Brain microvascular endothelial cell (primary cell): ENCODE measurements at regions not wholly inside any gene's neighbourhood (a gene's known extent, or its start where the extent isn't known, plus 50 kb on each side); places are given as distances from the start of the nearest gene placed in this dataset.

Source experiments
- DNase-seq: peaks from one replicate; pipeline ENCODE4 v3.0.0-alpha.2; 2020
- H3K27ac ChIP-seq: fragments of 250-450 bp; sonication (Bioruptor Pico); 2 replicates; pipeline ENCODE4 v1.5.1; 2020; ENCODE audit warnings: mild to moderate bottlenecking, moderate library complexity
- H3K27me3 ChIP-seq: fragments of 250-450 bp; sonication (Bioruptor Pico); replicated peaks from 2 replicates; pipeline ENCODE4 v1.5.1; 2020; ENCODE audit warnings: mild to moderate bottlenecking
- H3K36me3 ChIP-seq: fragments of 250-450 bp; sonication (Bioruptor Pico); replicated peaks from 2 replicates; pipeline ENCODE4 v1.5.1; 2020; ENCODE audit warnings: mild to moderate bottlenecking
- H3K4me3 ChIP-seq: 2 replicates; pipeline ENCODE4 v1.5.1; 2011; ENCODE audit warnings: low read depth, mild to moderate bottlenecking, control low read depth, low read length, moderate library complexity
- in situ Hi-C: cut with HindIII; loops from 2 replicates; pipeline ENCODE4 v1.10.0; 2017; ENCODE audit warnings: low sequenced_read_pairs, low pct_ligation_motif_present
- TF ChIP-seq, protein P1 (sequence below): IDR thresholded peaks from 2 replicates; pipeline ENCODE4 v1.5.1; 2011; ENCODE audit warnings: low read depth, mild to moderate bottlenecking, moderate library complexity, low read length, control low read depth, inconsistent platforms; ENCODE audit errors: missing control alignments

DNA sequence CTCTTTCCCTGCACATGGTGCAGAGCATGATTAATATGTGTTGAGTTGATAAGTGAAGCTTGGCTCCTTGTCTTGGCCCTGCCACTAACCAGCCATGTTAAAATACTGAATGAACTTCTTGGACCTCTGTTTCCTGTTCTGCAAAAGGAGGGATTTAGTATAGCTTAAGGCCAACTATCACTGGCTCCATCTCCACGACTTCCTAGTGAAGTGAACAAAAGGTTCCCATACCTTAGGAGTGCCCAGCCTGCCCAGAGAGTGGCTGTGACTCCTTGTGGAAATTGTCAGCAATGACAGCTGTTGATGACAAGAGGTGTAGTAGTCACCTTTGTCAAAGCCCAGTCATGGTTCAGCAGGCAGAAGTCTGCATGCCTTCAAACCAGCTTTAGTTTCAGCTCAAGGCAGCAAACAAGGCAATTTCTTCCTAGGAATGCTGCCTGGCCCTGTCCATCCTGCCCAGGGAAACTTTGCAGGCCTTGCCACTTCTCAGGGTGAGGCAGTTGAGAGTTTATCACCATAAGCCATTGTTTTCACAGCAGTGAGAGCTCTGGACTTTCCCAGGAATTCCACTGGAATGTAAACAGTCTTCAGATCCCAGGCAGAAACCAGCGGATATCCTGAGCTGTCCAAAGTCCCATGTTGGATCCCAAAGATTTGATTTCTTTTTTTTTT lies 169.7 kb upstream of the TNFAIP3 start:
- DNase-seq: peak; percentile 45
- TF ChIP-seq, protein P1, sequence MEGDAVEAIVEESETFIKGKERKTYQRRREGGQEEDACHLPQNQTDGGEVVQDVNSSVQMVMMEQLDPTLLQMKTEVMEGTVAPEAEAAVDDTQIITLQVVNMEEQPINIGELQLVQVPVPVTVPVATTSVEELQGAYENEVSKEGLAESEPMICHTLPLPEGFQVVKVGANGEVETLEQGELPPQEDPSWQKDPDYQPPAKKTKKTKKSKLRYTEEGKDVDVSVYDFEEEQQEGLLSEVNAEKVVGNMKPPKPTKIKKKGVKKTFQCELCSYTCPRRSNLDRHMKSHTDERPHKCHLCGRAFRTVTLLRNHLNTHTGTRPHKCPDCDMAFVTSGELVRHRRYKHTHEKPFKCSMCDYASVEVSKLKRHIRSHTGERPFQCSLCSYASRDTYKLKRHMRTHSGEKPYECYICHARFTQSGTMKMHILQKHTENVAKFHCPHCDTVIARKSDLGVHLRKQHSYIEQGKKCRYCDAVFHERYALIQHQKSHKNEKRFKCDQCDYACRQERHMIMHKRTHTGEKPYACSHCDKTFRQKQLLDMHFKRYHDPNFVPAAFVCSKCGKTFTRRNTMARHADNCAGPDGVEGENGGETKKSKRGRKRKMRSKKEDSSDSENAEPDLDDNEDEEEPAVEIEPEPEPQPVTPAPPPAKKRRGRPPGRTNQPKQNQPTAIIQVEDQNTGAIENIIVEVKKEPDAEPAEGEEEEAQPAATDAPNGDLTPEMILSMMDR: no peak
- H3K4me3 ChIP-seq: no peak overlapping the region
- H3K27ac ChIP-seq: peak overlapping the region; percentile 37
- H3K27me3 ChIP-seq: no peaks in the 10 kb centered on the region
- in situ Hi-C loops: no loop called here
- H3K36me3 ChIP-seq: no peaks in the 10 kb centered on the region

DNA sequence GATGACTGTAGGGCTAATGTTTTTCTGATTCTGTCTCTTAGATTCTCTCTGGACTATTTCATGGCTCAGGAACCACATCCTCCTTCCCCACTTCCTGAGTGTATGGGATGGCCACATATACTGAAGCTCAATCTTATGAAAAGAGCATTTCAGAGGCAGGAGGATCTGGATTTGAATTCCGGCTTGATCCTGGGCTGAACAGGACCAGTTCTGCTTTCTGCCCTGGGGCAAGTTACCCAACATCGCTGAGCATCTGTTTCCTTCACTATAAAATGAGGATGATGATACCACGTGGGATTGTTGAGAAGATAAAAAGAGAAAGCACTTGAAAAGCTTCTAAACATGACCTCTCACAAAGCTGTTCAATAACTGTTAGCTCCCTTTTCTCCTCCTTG lies 168.4 kb upstream of the TNFAIP3 start:
- in situ Hi-C loops: no loop called here
- Histone ChIP-seq H3K36me3 (no peaks in the 10 kb centered on the region), H3K27ac (no peak overlapping the region), H3K27me3 (no peaks in the 10 kb centered on the region), H3K4me3 (no peak overlapping the region)
- no peak for DNase-seq
- TF ChIP-seq, protein P1: no peak

DNA sequence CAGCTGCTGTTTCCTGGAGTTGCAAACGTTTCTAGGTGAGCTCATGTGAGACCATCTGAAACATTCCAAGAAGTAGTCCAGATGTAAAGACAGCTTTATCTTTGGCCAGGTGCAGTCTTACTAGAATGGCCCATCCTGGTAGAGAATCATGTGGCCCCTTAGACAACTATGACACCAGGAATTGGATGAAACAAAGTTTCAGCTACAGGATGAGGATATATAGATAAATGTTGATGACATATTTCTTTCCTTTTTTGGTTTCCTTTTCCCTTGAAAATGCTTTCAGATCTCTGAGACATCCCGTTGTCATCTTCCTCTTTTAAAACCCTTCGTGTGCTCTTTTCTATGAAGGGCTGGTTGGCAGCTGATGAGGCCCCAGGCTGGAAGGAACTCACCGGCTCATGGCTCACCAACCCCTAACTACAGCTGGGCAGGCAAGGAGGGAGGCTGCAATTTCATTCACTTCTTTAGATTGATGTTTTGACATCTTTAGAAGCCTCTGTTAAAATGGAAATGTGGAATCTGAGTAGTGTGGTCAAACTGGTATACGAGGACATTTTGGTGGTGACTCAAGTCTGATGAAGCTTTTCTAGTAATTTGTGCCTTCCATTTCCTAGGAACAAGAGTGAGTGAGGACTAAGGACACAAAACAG lies 167.9 kb upstream of the TNFAIP3 start:
- in situ Hi-C loops: no loop called here
- Histone ChIP-seq H3K27me3 (no peaks in the 10 kb centered on the region), H3K27ac (no peak overlapping the region), H3K4me3 (no peak overlapping the region), H3K36me3 (no peaks in the 10 kb centered on the region)
- TF ChIP-seq, protein P1: no peak
- DNase-seq: no peak

DNA sequence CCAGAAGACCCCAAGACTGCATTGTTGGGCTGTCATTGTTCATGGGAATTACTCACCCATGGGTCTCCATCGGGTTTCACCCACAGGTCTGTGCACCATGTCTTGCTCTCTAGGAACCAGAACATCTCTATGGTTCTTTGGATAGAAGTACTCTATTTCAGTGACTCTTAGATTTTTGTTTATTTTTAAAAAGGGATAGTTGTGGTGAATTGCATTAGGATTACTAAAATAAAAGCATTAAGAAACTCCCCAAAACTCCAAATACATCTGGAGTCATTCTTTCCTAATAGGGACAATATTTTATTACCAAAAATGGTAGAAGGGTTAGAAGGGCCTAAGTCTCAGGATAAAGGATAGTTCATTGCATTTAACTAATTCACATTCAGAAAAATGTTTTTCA lies 166.9 kb upstream of the TNFAIP3 start:
- TF ChIP-seq, protein P1: no peak
- in situ Hi-C loops: no loop called here
- H3K27ac ChIP-seq: no peak overlapping the region

DNA sequence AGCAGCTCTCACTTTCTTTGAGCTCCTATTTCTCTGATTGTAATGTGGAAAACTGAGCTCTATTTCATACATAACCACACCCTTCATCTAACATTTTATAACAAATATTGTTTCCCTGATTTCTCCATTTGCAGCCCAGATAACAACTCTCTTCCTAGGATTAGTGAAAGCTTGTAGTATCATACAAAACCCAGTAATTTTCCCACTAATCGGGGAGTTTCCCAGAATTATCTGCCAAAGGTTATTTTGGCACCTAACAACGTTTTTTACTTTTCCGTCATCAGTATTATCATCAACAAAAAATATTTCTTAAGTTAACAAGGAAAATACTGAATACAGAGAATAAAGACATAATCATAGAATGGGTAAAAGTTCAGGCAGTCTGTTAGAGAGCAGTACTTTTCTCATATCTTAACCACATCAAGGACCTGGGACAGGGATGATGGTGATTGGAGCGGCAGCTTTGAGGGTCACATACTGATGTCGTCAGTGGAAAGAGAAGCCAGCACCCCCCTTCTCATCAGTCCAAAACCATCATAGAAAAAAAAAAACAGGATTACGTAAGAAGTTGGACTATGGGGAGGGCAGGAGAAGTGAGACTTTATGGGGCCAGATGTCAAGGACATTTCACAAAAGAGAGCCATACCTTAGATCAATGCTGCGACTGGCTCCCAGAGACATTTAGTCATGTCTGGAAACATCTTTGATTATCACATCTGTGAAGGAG lies 166.1 kb upstream of the TNFAIP3 start:
- no peak overlapping the region for H3K4me3 ChIP-seq
- in situ Hi-C loops: no loop called here
- no peaks in the 10 kb centered on the region for H3K27me3 ChIP-seq
- H3K36me3 ChIP-seq: no peaks in the 10 kb centered on the region
- TF ChIP-seq, protein P1: no peak
- no peak overlapping the region for H3K27ac ChIP-seq
- DNase-seq: no peak

More for the DNA sequence above, 166.9 kb upstream of the TNFAIP3 start:
- no peak overlapping the region for H3K4me3 ChIP-seq
- DNase-seq: no peak
- H3K36me3 ChIP-seq: no peaks in the 10 kb centered on the region
- no peaks in the 10 kb centered on the region for H3K27me3 ChIP-seq
